ENCODE measurements at regions not wholly inside any gene's neighbourhood (a gene's known extent, or its start where the extent isn't known, plus 50 kb on each side); places are given as distances from the start of the nearest gene placed in this dataset.
A peak's percentile ranks its signal among the peaks of the same experiment; 100 is the strongest.

GRCh38 chr22:22744412-22745224 is 100.2 kb downstream of the GGTLC2 start:
- DNase-seq (ENCODE audit: low read depth) = no peak

DNA sequence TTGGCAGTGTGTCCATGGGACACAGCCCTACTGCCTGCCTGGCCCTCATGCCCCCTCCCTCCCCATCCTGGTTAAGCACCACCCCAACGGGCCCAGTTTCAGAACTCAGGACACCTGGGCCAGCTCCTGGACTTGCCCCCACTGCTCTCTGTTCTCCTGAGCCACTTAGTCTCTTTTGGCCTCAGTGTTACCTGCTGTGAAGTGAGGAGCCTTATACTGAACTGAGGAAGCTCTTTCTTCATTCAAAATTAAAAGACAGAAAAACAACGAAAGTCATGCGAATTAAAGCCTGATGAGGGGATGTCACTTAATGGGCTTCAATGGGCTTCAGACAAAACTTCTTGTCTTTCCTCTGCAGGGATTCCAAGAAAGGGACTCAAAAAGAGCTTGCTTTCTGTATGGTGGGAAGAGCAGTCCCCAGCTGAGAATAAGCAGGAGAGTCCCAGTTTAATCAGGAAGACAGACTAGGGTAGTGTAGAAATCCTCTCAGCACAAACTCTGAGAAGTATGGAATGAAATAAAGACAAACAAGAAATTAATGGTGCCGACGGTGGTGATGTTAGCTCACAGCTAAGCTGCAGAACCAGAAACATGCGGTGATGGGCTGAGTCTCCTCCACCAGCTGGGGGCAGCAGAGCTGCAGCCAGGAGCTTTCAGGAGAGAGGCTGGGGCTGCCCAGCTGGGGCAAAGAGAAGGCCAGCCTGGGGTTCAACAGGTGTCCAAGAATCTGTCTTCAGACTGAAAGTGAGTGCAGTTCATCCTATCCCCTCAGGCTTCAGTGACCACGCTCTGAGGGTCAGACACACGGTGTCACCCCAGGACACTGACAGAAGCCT is 101.0 kb downstream of the GGTLC2 start:
- no peak for DNase-seq (ENCODE audit: low read depth)

DNA sequence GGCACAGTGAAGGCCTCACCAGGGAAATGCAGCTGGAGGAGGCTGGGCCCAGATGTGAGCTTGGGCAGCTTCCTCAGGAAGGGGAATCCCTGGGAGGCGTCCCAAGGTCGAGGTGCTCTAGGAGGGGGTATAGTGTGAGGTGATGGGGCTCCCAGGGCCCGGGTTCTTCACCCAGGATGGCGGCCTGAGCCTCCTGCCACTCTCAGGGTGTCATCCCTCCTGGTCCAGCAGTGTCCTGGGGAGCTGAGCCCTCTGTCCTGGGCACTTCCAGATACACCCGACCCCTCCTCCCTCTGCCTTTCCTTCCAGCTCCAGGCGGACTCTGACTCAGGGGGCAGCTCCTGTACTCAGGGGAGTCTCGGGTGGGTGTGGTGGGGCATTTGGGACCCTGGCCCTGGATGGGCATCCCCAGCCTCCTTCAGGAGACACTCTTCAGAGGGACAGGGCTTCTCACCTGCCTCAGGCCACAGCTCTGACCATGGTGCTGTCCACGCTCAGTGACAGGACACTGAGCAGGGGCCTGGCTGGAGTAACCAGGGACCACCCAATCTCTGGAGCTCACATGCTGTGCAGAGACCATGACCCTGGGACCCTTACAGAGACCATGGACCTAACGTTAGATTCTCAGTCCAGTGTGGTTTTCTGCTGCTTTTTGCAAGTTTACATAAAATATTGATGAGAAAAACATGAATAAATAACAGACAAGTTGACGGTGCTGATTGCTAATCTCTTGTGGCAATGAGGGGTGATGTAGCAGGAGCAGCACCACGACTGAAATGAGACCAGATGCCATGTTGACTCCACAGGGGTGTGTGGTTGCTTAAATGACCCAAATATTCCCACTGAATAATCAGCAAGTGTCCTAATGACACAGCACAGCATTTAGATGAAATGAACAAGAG is 101.9 kb downstream of the GGTLC2 start:
- DNase-seq (ENCODE audit: low read depth) = no peak

- no peak for DNase-seq (ENCODE audit: low read depth)
Observed at GRCh38 chr22:22746963-22747933, 102.8 kb downstream of the GGTLC2 start.

- DNase-seq (ENCODE audit: low read depth) = no peak
Observed at GRCh38 chr22:22748297-22748743, 103.9 kb downstream of the GGTLC2 start.

GRCh38 chr22:22748756-22749155 is 104.3 kb downstream of the GGTLC2 start:
- no peak for DNase-seq (ENCODE audit: low read depth)

GRCh38 chr22:22749167-22749758 is 104.8 kb downstream of the GGTLC2 start:
- DNase-seq (ENCODE audit: low read depth) = no peak

DNA sequence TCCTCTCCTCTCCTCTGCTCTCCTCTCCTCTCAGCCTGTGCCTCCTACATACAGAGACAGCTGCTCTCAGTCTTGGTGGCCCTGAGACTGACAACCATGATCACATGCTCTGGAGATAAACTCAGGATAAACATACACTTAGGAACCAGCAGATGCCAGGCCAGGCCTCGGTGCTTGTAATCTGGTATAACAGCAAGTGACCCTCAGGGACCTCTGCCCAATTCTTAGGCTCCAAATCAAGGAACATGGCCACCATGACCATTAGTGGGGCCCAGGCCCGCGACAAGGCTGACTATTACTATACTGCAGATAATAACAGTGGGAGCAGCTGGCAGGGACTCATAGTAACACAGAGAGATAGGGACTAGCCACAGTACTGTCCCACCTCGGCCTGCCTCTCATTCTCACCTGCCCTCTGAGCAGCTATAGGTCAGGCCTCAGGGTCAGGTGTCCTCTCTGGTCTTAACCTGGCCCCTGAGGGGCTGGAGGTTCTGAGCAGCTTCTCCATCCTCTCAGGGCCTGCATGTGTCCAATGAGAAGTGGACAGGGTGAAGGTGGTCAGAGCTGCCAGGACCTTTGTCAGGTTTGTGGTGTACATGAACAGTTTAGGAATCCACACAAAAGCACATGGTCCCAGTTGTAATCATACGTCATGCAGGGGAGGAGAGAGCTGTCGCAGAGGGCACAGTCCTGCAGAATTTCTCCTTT is 106.1 kb downstream of the GGTLC2 start:
- DNase-seq (ENCODE audit: low read depth) = no peak

- no peak for DNase-seq (ENCODE audit: low read depth)
Observed at GRCh38 chr22:22751043-22751603, 106.7 kb downstream of the GGTLC2 start.

- no peak for DNase-seq (ENCODE audit: low read depth)
Observed at GRCh38 chr22:22752199-22752555, 107.8 kb downstream of the GGTLC2 start.

DNA sequence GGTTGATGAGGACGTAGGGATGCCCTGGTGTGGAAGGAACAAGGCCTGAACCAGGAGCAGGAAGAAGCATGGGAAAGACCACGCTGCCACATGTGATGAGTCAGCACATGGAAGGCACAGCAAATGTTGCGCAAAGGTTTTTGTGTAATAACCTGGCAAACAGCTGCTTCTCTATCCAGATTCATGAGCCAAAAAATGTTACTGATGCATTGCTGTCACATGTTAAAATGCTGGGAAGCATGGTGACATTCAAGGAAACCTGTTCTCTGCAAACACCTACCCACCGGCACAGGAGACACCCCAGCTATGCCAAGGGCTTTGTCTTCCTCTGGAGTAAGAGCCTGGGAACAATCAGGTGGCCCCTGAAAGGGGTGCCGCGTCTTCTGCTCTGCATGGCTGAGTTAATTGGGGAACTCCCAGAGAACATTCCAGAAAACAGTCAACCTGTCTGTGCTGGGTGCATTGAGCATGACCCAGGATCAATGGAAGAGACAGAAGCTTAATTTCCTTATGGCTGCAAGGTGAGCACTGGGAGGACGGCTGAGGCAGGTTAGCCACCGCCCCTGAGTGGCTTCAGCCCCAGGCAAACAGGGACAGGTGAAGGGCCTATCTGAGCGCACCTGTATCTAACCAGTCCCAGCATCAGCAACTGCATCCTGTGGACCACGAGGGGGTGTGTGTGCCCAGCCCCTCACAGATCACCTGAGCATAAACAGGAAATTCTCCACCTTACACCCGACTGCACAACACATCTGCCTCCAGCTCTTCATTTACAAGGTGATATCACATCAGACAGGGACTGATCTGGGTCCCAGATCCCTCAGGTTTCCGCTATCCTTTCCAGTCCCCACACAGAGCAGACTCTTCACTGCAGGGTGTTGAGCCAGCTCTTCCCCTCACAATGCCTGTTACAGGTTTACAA is 108.4 kb downstream of the GGTLC2 start:
- no peak for DNase-seq (ENCODE audit: low read depth)

- peak; percentile 61 for DNase-seq (ENCODE audit: low read depth)
Observed at GRCh38 chr22:22753526-22754267, 109.3 kb downstream of the GGTLC2 start.

- no peak for DNase-seq (ENCODE audit: low read depth)
Observed at GRCh38 chr22:22754268-22754657, 109.8 kb downstream of the GGTLC2 start.

DNA sequence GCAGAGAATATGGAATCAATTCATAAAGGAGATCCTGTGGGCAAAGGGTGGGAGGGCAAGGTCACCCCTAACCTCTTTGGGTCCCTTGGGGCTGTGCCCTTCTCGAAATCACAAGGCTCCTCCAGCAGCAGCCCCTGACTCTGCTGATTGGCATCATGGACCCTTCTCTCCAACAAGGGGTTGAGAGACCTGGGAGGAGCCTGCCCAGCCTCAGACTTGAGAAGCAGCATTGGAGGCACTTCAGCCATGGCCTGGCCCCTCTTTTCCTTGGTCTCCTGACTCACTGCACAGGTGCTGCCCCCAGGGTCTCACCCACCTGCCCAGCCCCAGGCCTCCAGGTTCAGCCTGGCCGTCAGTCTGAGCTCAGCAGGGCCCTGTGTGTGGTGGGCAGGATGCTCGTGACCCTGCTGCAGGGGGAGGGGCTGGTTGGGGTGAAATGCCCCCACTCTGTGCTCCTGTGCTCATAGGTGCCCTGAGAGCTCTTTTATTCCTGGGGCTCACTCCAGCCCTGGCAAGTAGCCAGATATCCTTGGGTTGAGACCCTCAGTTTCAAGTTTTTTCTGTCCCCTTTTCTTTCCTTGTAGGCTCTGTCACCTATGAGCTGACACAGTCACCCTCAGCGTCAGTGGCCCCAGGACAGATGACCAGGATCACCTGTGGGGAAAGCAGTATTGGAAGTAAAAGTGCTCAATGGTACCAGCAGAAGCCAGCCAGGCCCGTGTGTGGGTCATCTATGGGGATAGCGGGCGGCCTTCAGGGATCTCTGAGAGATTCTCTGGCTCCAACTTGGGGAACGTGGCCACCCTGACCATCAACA is 110.8 kb downstream of the GGTLC2 start:
- no peak for DNase-seq (ENCODE audit: low read depth)

DNA sequence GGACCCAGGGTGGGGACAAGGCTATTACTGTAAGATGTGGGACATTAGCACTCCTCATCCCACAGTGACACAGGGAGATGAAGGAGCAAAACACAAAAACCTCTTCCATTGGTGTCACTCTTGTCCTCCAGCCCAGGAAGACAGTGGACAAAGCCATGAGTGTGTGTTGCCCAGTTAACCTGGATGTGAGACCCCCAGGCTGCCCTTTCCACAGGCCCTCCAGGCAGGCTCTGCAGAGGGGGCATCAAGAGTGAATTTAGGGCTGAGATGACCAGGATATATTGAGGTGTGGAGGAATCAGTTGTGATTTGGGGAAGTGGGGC is 111.3 kb downstream of the GGTLC2 start:
- DNase-seq (ENCODE audit: low read depth) = no peak

- no peak for DNase-seq (ENCODE audit: low read depth)
Observed at GRCh38 chr22:22756109-22756508, 111.7 kb downstream of the GGTLC2 start.

Data from stimulated activated CD8-positive, alpha-beta memory T cell treated with anti-CD3 and anti-CD28 coated beads, Interleukin-15, amount 100 ng/mL, for 1 hour (primary cell).